GM12878 (cell line): ENCODE measurements at regions not wholly inside any gene's neighbourhood (a gene's known extent, or its start where the extent isn't known, plus 50 kb on each side); places are given as distances from the start of the nearest gene placed in this dataset.

Experiments
- ATAC-seq: fragments of 200-7000 bp; cut with Tn5 transposase; 3 replicates; pipeline ENCODE4 v1.9.1; 2020; ENCODE audit warnings: mild to moderate bottlenecking, moderate library complexity
- BruUV-seq: library from RNA; stranded (reverse); fragments of 400-500 nt; replicated peaks from 2 replicates; lab custom pipeline; 2021; lab: Mats Ljungman, UMichigan
- CTCF ChIA-PET: fragments of 300-600 bp; sonication (Branson Sonifier 250); formaldehyde crosslinking; extraction: SDS; loops from one replicate; lab custom pipeline; 2021; ENCODE audit warnings: inconsistent platforms; lab: Yijun Ruan, JAX
- POLR2A ChIA-PET: fragments of 350-600 bp; formaldehyde crosslinking; extraction: SDS; loops from one replicate; lab custom pipeline; 2021; ENCODE audit warnings: inconsistent platforms; lab: Charles Lee
- RAD21 ChIA-PET: fragments of 300-600 bp; sonication (Branson Sonifier 250); formaldehyde crosslinking; loops from one replicate; lab custom pipeline; 2023; ENCODE audit warnings: antibody characterized with exemption; ENCODE audit not compliant: unreplicated experiment; lab: Charles Lee
- SMC1A ChIA-PET: fragments of 300-600 bp; sonication (Branson Sonifier 250); formaldehyde crosslinking; loops from one replicate; lab custom pipeline; 2023; ENCODE audit not compliant: unreplicated experiment, uncharacterized antibody; lab: Charles Lee
- DNase-seq: peaks from one replicate; pipeline ENCODE4 v3.0.0-alpha.2; 2011; ENCODE audit warnings: low read depth, low spot score
- FAIRE-seq: peaks from 3 replicates; lab custom pipeline; 2011; peaks lifted over from hg19 to GRCh38; lab: Jason Lieb, UNC
- H2AFZ ChIP-seq: 2 replicates; pipeline ENCODE4 v1.6.0; 2011; ENCODE audit warnings: low read depth, low read length, control low read depth; ENCODE audit not compliant: control insufficient read depth
- H3K27ac ChIP-seq: 2 replicates; pipeline ENCODE4 v1.5.1; 2011; ENCODE audit warnings: control low read depth; ENCODE audit not compliant: control insufficient read depth, insufficient read depth
- H3K27me3 ChIP-seq, 2 experiments: replicated peaks in 1 of 2; 2 replicates each; pipeline versions ENCODE4 v1.6.0 to v1.6.1; 2011; ENCODE audit warnings: low read length in 1 of 2; ENCODE audit not compliant: control insufficient read depth in 2 of 2, insufficient read depth in 2 of 2
- H3K36me3 ChIP-seq, 2 experiments: 2 replicates each; pipeline ENCODE4 v1.5.1; 2011; ENCODE audit warnings: low read length in 1 of 2; ENCODE audit not compliant: control insufficient read depth in 2 of 2, insufficient read depth in 2 of 2
- H3K4me1 ChIP-seq: 2 replicates; pipeline ENCODE4 v1.6.1; 2011; ENCODE audit warnings: mild to moderate bottlenecking, low read length, moderate library complexity, mixed read lengths; ENCODE audit not compliant: control insufficient read depth, insufficient read depth
- H3K4me2 ChIP-seq: 2 replicates; pipeline ENCODE4 v1.6.0; 2011; ENCODE audit warnings: control low read depth; ENCODE audit not compliant: control insufficient read depth, insufficient read depth
- H3K4me3 ChIP-seq: fragments of 200-600 bp; sonication (generic); 2 replicates; pipeline ENCODE4 v1.5.1; 2016
- H3K79me2 ChIP-seq: 2 replicates; pipeline ENCODE4 v1.6.0; 2011; ENCODE audit warnings: low read length; ENCODE audit not compliant: control insufficient read depth, insufficient read depth
- H3K9ac ChIP-seq: 2 replicates; pipeline ENCODE4 v1.8.0; 2011; ENCODE audit warnings: low read length, control low read depth, mixed read lengths; ENCODE audit not compliant: control insufficient read depth, insufficient read depth
- H3K9me3 ChIP-seq: replicated peaks from 3 replicates; pipeline ENCODE4 v1.5.1; 2011; ENCODE audit warnings: mild to moderate bottlenecking, low read length; ENCODE audit not compliant: control insufficient read depth, insufficient read depth
- H4K20me1 ChIP-seq: 2 replicates; pipeline ENCODE4 v1.6.0; 2011; ENCODE audit not compliant: control insufficient read depth, insufficient read depth
- ATF2 ChIP-seq: IDR thresholded peaks from 2 replicates; pipeline ENCODE4 v1.6.1; 2012; ENCODE audit warnings: low read length, inconsistent platforms
- BCL3 ChIP-seq: IDR thresholded peaks from 2 replicates; pipeline ENCODE4 v1.6.1; 2011; ENCODE audit warnings: borderline replicate concordance, low read depth, mild to moderate bottlenecking, moderate library complexity, low read length; ENCODE audit not compliant: insufficient read depth, poor library complexity, severe bottlenecking
- BHLHE40 ChIP-seq, 2 experiments: fragments of 450-650 bp in 1 of 2; IDR thresholded peaks; 2 replicates each; pipeline ENCODE4 v1.6.1; 2011 to 2017; ENCODE audit warnings: low read depth in 2 of 2, borderline replicate concordance in 1 of 2, improper control_type of control experiment in 1 of 2, low read length in 1 of 2, mild to moderate bottlenecking in 1 of 2
- CBFB ChIP-seq: IDR thresholded peaks from 2 replicates; pipeline ENCODE4 v1.6.1; 2016; ENCODE audit warnings: antibody characterized with exemption, low read depth
- CBX3 ChIP-seq: fragments of 200-600 bp; sonication (generic); IDR thresholded peaks from 2 replicates; pipeline ENCODE4 v1.6.1; 2016; ENCODE audit warnings: low read depth, borderline replicate concordance
- CREM ChIP-seq: IDR thresholded peaks from 2 replicates; pipeline ENCODE4 v1.6.1; 2014; ENCODE audit warnings: antibody characterized with exemption, low read depth
- FOXK2 ChIP-seq: fragments of 450-650 bp; IDR thresholded peaks from 2 replicates; pipeline ENCODE4 v1.6.1; 2017; ENCODE audit warnings: mild to moderate bottlenecking, moderate library complexity
- NFYB ChIP-seq: IDR thresholded peaks from 2 replicates; pipeline ENCODE4 v1.6.1; 2011; ENCODE audit warnings: low read depth, mild to moderate bottlenecking, low read length, improper control_type of control experiment, moderate library complexity; ENCODE audit not compliant: insufficient read depth
- NKRF ChIP-seq: fragments of 450-650 bp; conservative IDR thresholded peaks from 2 replicates; pipeline ENCODE4 v1.6.1; 2017; ENCODE audit warnings: mild to moderate bottlenecking, moderate library complexity
- RAD51 ChIP-seq: fragments of 450-650 bp; IDR thresholded peaks from 2 replicates; pipeline ENCODE4 v1.6.1; 2016; ENCODE audit warnings: moderate library complexity, mild to moderate bottlenecking, inconsistent platforms
- RELB ChIP-seq: fragments of 450-650 bp; IDR thresholded peaks from 2 replicates; pipeline ENCODE4 v1.6.1; 2017; ENCODE audit warnings: low read depth, mild to moderate bottlenecking, moderate library complexity
- SIN3A ChIP-seq: IDR thresholded peaks from 2 replicates; pipeline ENCODE4 v1.6.1; 2012; ENCODE audit warnings: low read depth, low read length, improper control_type of control experiment
- ZNF384 ChIP-seq: IDR thresholded peaks from 2 replicates; pipeline ENCODE4 v1.6.1; 2012; ENCODE audit warnings: low read depth, mild to moderate bottlenecking, low read length, improper control_type of control experiment, borderline replicate concordance
- ZSCAN29 ChIP-seq: fragments of 450-650 bp; IDR thresholded peaks from 2 replicates; pipeline ENCODE4 v1.6.1; 2017; ENCODE audit warnings: mild to moderate bottlenecking, moderate library complexity
- WGBS: methylation state at CpG from one replicate; pipeline ENCODE4 v1.1.6; 2016; ENCODE audit warnings: low lambda C conversion rate; ENCODE audit not compliant: insufficient replicate concordance, insufficient coverage; ENCODE audit errors: missing lambda C conversion rate; 5-methylcytosine and 5-hydroxymethylcytosine counted together
- in situ Hi-C: fragments of 300-500 bp; cut with MboI; formaldehyde crosslinking; loops from 9 replicates; pipeline ENCODE4 v1.14.3; 2018; ENCODE audit warnings: mixed read lengths
- intact Hi-C: fragments of 100-400 bp; cut with micrococcal nuclease; formaldehyde crosslinking; loops from one replicate; pipeline ENCODE4 v1.14.2; 2022; ENCODE audit not compliant: unreplicated experiment

- no peak for TF ChIP-seq NFYB
- no peak for TF ChIP-seq BHLHE40 (IDR thresholded peaks at IDR 0.05; ENCODE audit: borderline replicate concordance in 1 of 2, low read depth in 2 of 2, low read length in 1 of 2)
- no peak for TF ChIP-seq ZNF384
- TF ChIP-seq ZSCAN29 = no peak
- TF ChIP-seq BCL3 = no peak
- TF ChIP-seq RAD51 = no peak
- TF ChIP-seq SIN3A = no peak
- TF ChIP-seq NKRF = no peak
- no peak for TF ChIP-seq FOXK2
Observed at GRCh38 chr9:96038271-96038670, 162.8 kb downstream of the ERCC6L2 start (continued).

GRCh38 chr9:96034553-96035122 lies 159.1 kb downstream of the ERCC6L2 start:
- H3K9me3 ChIP-seq = peaks cover 1% of the 10 kb centered on the region; the same call in 1 of the 3 replicates
- no peaks in the 10 kb centered on the region for H3K79me2 ChIP-seq
- ChIA-PET POLR2A (no interaction called here), RAD21 (no interaction called here), SMC1A (no interaction called here), CTCF (no interaction called here)
- H3K9ac ChIP-seq = no peak overlapping the region
- DNase-seq = no peak
- ATAC-seq = no peak
- no TSS peak for BruUV-seq
- H3K4me2 ChIP-seq = no peak overlapping the region
- H2AFZ ChIP-seq = no peak overlapping the region
- no peak for FAIRE-seq
- no peak overlapping the region for H3K4me3 ChIP-seq
- H4K20me1 ChIP-seq = no peaks in the 10 kb centered on the region
- no peaks in the 10 kb centered on the region for H3K4me1 ChIP-seq
- 22% methylated on average over 5 of the region's 5 CpGs for WGBS
- intact Hi-C loops (no loop called here), in situ Hi-C loops (no loop called here)
- H3K27me3 ChIP-seq = 0 out of 4 replicates have a peak, but pooled peaks cover 0 to 1% of the 10 kb centered on the region in 2 experiments
- H3K36me3 ChIP-seq = no peaks in the 10 kb centered on the region
- no peak overlapping the region for H3K27ac ChIP-seq
- TF ChIP-seq SIN3A = no peak
- TF ChIP-seq RELB = no peak
- TF ChIP-seq CREM = no peak
- no peak for TF ChIP-seq CBFB
- no peak for TF ChIP-seq ATF2
- no peak for TF ChIP-seq CBX3
